GM12878 (cell line): ENCODE measurements at regions not wholly inside any gene's neighbourhood (a gene's known extent, or its start where the extent isn't known, plus 50 kb on each side); places are given as distances from the start of the nearest gene placed in this dataset.

Experiments used
- ATAC-seq: fragments of 200-7000 bp; cut with Tn5 transposase; 3 replicates; pipeline ENCODE4 v1.9.1; 2020; ENCODE audit warnings: mild to moderate bottlenecking, moderate library complexity
- BruUV-seq: library from RNA; stranded (reverse); fragments of 400-500 nt; replicated peaks from 2 replicates; lab custom pipeline; 2021; lab: Mats Ljungman, UMichigan
- CTCF ChIA-PET: fragments of 300-600 bp; sonication (Branson Sonifier 250); formaldehyde crosslinking; extraction: SDS; loops from one replicate; lab custom pipeline; 2021; ENCODE audit warnings: inconsistent platforms; lab: Yijun Ruan, JAX
- POLR2A ChIA-PET: fragments of 350-600 bp; formaldehyde crosslinking; extraction: SDS; loops from one replicate; lab custom pipeline; 2021; ENCODE audit warnings: inconsistent platforms; lab: Charles Lee
- RAD21 ChIA-PET: fragments of 300-600 bp; sonication (Branson Sonifier 250); formaldehyde crosslinking; loops from one replicate; lab custom pipeline; 2023; ENCODE audit warnings: antibody characterized with exemption; ENCODE audit not compliant: unreplicated experiment; lab: Charles Lee
- SMC1A ChIA-PET: fragments of 300-600 bp; sonication (Branson Sonifier 250); formaldehyde crosslinking; loops from one replicate; lab custom pipeline; 2023; ENCODE audit not compliant: unreplicated experiment, uncharacterized antibody; lab: Charles Lee
- DNase-seq: peaks from one replicate; pipeline ENCODE4 v3.0.0-alpha.2; 2011; ENCODE audit warnings: low read depth, low spot score
- FAIRE-seq: peaks from 3 replicates; lab custom pipeline; 2011; peaks lifted over from hg19 to GRCh38; lab: Jason Lieb, UNC
- H2AFZ ChIP-seq: 2 replicates; pipeline ENCODE4 v1.6.0; 2011; ENCODE audit warnings: low read depth, low read length, control low read depth; ENCODE audit not compliant: control insufficient read depth
- H3K27ac ChIP-seq: 2 replicates; pipeline ENCODE4 v1.5.1; 2011; ENCODE audit warnings: control low read depth; ENCODE audit not compliant: control insufficient read depth, insufficient read depth
- H3K27me3 ChIP-seq, 2 experiments: replicated peaks in 1 of 2; 2 replicates each; pipeline versions ENCODE4 v1.6.0 to v1.6.1; 2011; ENCODE audit warnings: low read length in 1 of 2; ENCODE audit not compliant: control insufficient read depth in 2 of 2, insufficient read depth in 2 of 2
- H3K36me3 ChIP-seq, 2 experiments: 2 replicates each; pipeline ENCODE4 v1.5.1; 2011; ENCODE audit warnings: low read length in 1 of 2; ENCODE audit not compliant: control insufficient read depth in 2 of 2, insufficient read depth in 2 of 2
- H3K4me1 ChIP-seq: 2 replicates; pipeline ENCODE4 v1.6.1; 2011; ENCODE audit warnings: mild to moderate bottlenecking, low read length, moderate library complexity, mixed read lengths; ENCODE audit not compliant: control insufficient read depth, insufficient read depth
- H3K4me2 ChIP-seq: 2 replicates; pipeline ENCODE4 v1.6.0; 2011; ENCODE audit warnings: control low read depth; ENCODE audit not compliant: control insufficient read depth, insufficient read depth
- H3K4me3 ChIP-seq: fragments of 200-600 bp; sonication (generic); 2 replicates; pipeline ENCODE4 v1.5.1; 2016
- H3K79me2 ChIP-seq: 2 replicates; pipeline ENCODE4 v1.6.0; 2011; ENCODE audit warnings: low read length; ENCODE audit not compliant: control insufficient read depth, insufficient read depth
- H3K9ac ChIP-seq: 2 replicates; pipeline ENCODE4 v1.8.0; 2011; ENCODE audit warnings: low read length, control low read depth, mixed read lengths; ENCODE audit not compliant: control insufficient read depth, insufficient read depth
- H3K9me3 ChIP-seq: replicated peaks from 3 replicates; pipeline ENCODE4 v1.5.1; 2011; ENCODE audit warnings: mild to moderate bottlenecking, low read length; ENCODE audit not compliant: control insufficient read depth, insufficient read depth
- H4K20me1 ChIP-seq: 2 replicates; pipeline ENCODE4 v1.6.0; 2011; ENCODE audit not compliant: control insufficient read depth, insufficient read depth
- ATF7 ChIP-seq: fragments of 450-650 bp; IDR thresholded peaks from 2 replicates; pipeline ENCODE4 v1.6.1; 2016; ENCODE audit warnings: low read depth, mild to moderate bottlenecking
- CUX1 ChIP-seq: IDR thresholded peaks from 2 replicates; pipeline ENCODE4 v1.6.1; 2012; ENCODE audit warnings: improper control_type of control experiment, low read depth, low read length; ENCODE audit not compliant: insufficient replicate concordance
- POLR2AphosphoS5 ChIP-seq: IDR thresholded peaks from 2 replicates; pipeline ENCODE4 v1.6.1; 2011; ENCODE audit warnings: mild to moderate bottlenecking, low read length, inconsistent platforms
- RCOR1 ChIP-seq: conservative IDR thresholded peaks from 2 replicates; pipeline ENCODE4 v1.6.1; 2012; ENCODE audit warnings: low read depth, low read length, improper control_type of control experiment
- SUZ12 ChIP-seq: fragments of 200-600 bp; sonication (generic); IDR thresholded peaks from one replicate; pipeline ENCODE4 v1.6.1; 2018; ENCODE audit warnings: antibody characterized with exemption, mild to moderate bottlenecking; ENCODE audit not compliant: unreplicated experiment
- TBL1XR1 ChIP-seq: IDR thresholded peaks from 2 replicates; pipeline ENCODE4 v1.6.1; 2012; ENCODE audit warnings: low read depth, low read length, improper control_type of control experiment
- TCF3 ChIP-seq: IDR thresholded peaks from 2 replicates; pipeline ENCODE4 v1.6.1; 2012; ENCODE audit warnings: low read depth, mild to moderate bottlenecking, low read length, borderline replicate concordance; ENCODE audit not compliant: insufficient read depth
- TCF7 ChIP-seq: IDR thresholded peaks from 2 replicates; pipeline ENCODE4 v1.6.1; 2014; ENCODE audit warnings: antibody characterized with exemption, borderline replicate concordance
- ZNF217 ChIP-seq: fragments of 450-650 bp; IDR thresholded peaks from 2 replicates; pipeline ENCODE4 v1.6.1; 2017; ENCODE audit warnings: antibody characterized with exemption, mild to moderate bottlenecking
- WGBS: methylation state at CpG from one replicate; pipeline ENCODE4 v1.1.6; 2016; ENCODE audit warnings: low lambda C conversion rate; ENCODE audit not compliant: insufficient replicate concordance, insufficient coverage; ENCODE audit errors: missing lambda C conversion rate; 5-methylcytosine and 5-hydroxymethylcytosine counted together
- in situ Hi-C: fragments of 300-500 bp; cut with MboI; formaldehyde crosslinking; loops from 9 replicates; pipeline ENCODE4 v1.14.3; 2018; ENCODE audit warnings: mixed read lengths
- intact Hi-C: fragments of 100-400 bp; cut with micrococcal nuclease; formaldehyde crosslinking; loops from one replicate; pipeline ENCODE4 v1.14.2; 2022; ENCODE audit not compliant: unreplicated experiment
- TF ChIP-seq, protein P1 (sequence below): fragments of 450-650 bp; IDR thresholded peaks from 2 replicates; pipeline ENCODE4 v1.6.1; 2017; ENCODE audit warnings: mild to moderate bottlenecking, low read depth, inconsistent platforms; ENCODE audit not compliant: poor library complexity, severe bottlenecking

DNA sequence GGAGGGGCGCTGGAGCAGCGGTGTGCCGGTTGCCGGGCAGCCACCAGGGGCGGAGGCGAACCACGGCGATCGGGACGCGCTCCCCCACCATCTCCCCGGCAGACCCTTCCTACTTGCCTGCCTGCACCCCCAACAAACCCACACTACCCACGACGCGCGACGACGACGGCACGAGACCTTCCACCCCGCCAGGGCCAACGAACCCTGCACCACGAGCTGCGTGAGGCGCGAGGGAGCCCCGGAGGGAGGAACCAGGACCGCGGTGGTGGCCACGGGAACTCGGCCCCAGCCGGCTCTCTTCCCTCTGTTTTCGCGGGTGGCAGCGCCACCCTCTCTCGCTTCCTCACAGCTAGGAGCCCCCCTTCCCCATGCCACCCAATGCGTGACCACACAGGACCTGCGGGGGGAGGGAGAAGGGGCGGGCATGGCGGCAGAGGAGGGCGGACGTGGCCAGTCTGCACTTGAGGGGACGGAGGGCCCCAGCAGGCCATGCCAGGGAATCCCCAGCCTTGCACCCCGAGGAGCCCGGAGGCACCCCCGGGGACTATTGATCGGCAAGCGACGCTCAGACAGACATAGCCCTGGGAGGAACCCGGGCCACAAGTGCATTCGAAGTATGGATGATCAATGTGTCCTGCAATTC, 1516.4 kb upstream of the DEFB115 start (continued):
- no peak for TF ChIP-seq TCF7
- no peak for TF ChIP-seq POLR2AphosphoS5
- no peak for TF ChIP-seq ATF7
- TF ChIP-seq ZNF217, result no peak
- TF ChIP-seq TBL1XR1, result no peak

DNA sequence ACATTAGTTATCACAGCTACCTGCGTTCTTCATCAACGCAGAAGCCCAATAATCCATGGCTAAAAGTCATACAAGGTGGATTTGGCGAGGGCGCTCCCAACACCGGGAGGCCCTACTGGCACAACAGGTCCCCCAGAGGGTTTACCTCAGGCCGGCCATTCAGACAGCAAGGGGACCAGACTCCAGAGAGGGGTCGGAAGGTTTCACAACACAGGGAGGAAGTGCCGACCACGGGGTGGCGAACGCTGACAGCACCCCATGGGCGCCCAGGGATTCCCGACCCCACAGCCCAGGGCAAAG, 1515.9 kb upstream of the DEFB115 start:
- intact Hi-C loops (no loop called here), in situ Hi-C loops (no loop called here)
- H3K9ac ChIP-seq, result no peak overlapping the region
- H3K36me3 ChIP-seq, result no peaks in the 10 kb centered on the region
- H3K79me2 ChIP-seq, result no peaks in the 10 kb centered on the region
- ChIA-PET POLR2A (no interaction called here), RAD21 (no interaction called here), SMC1A (no interaction called here), CTCF (no interaction called here)
- no peak overlapping the region for H3K27ac ChIP-seq
- H3K4me1 ChIP-seq, result no peaks in the 10 kb centered on the region
- BruUV-seq, result no TSS peak
- H4K20me1 ChIP-seq, result no peaks in the 10 kb centered on the region
- TF ChIP-seq, protein P1, sequence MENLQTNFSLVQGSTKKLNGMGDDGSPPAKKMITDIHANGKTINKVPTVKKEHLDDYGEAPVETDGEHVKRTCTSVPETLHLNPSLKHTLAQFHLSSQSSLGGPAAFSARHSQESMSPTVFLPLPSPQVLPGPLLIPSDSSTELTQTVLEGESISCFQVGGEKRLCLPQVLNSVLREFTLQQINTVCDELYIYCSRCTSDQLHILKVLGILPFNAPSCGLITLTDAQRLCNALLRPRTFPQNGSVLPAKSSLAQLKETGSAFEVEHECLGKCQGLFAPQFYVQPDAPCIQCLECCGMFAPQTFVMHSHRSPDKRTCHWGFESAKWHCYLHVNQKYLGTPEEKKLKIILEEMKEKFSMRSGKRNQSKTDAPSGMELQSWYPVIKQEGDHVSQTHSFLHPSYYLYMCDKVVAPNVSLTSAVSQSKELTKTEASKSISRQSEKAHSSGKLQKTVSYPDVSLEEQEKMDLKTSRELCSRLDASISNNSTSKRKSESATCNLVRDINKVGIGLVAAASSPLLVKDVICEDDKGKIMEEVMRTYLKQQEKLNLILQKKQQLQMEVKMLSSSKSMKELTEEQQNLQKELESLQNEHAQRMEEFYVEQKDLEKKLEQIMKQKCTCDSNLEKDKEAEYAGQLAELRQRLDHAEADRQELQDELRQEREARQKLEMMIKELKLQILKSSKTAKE, result no peak
- TF ChIP-seq CUX1 (no peak), TCF3 (no peak), RCOR1 (no peak), POLR2AphosphoS5 (no peak), SUZ12 (no peak)
- FAIRE-seq, result no peak
- H3K27me3 ChIP-seq, result no peaks in the 10 kb centered on the region
- no peak overlapping the region for H2AFZ ChIP-seq
- DNase-seq, result no peak
- no peaks in the 10 kb centered on the region; the same call in 2 of the 3 replicates for H3K9me3 ChIP-seq
- no peak overlapping the region for H3K4me3 ChIP-seq
- 90% methylated on average over 8 of the region's 13 CpGs for WGBS
- H3K4me2 ChIP-seq, result no peak overlapping the region
- no peak for ATAC-seq
